ENCODE measurements at regions not wholly inside any gene's neighbourhood (a gene's known extent, or its start where the extent isn't known, plus 50 kb on each side); places are given as distances from the start of the nearest gene placed in this dataset.

GRCh38 chr5:84696651-84697050, 312.0 kb upstream of the EDIL3 start:
- H3K4me3 Mint-ChIP-seq (ENCODE audit: unreplicated experiment) = no peak overlapping the region
- peak; percentile 65 for DNase-seq (ENCODE audit: low read depth)
- no peaks in the 10 kb centered on the region for H3K79me2 ChIP-seq (ENCODE audit: insufficient read depth, low read length)

GRCh38 chr5:84695330-84695729, 310.6 kb upstream of the EDIL3 start:
- Mint-ChIP-seq H3K36me3 (ENCODE audit: low read depth, unreplicated experiment) (no peaks in the 10 kb centered on the region), H3K9me3 (ENCODE audit: unreplicated experiment) (peaks cover 3% of the 10 kb centered on the region), H3K4me1 (ENCODE audit: low read depth, unreplicated experiment) (peaks cover 2% of the 10 kb centered on the region), H3K27ac (ENCODE audit: unreplicated experiment) (no peak overlapping the region), H3K27me3 (ENCODE audit: low read depth, unreplicated experiment) (peaks cover 3% of the 10 kb centered on the region), H3K4me3 (ENCODE audit: unreplicated experiment) (no peak overlapping the region)
- Histone ChIP-seq H3K4me1 (ENCODE audit: insufficient read depth, low read length) (peaks cover 4% of the 10 kb centered on the region), H3K9ac (ENCODE audit: low read length) (no peak overlapping the region), H2AFZ (ENCODE audit: low read depth, low read length) (no peak overlapping the region), H4K20me1 (ENCODE audit: insufficient read depth, low read length) (no peaks in the 10 kb centered on the region), H3K4me3 (ENCODE audit: insufficient read depth, low read depth, low read length) (no peak overlapping the region), H3K36me3 (ENCODE audit: insufficient read depth, low read length) (no peaks in the 10 kb centered on the region), H3K9me3 (ENCODE audit: insufficient read depth, low read depth, low read length) (no peaks in the 10 kb centered on the region), H3K27ac (ENCODE audit: low read depth, low read length) (no peak overlapping the region), H3K79me2 (ENCODE audit: insufficient read depth, low read length) (no peaks in the 10 kb centered on the region), H3K27me3 (ENCODE audit: insufficient read depth, low read length) (no peaks in the 10 kb centered on the region), H3K4me2 (ENCODE audit: low read length) (no peak overlapping the region)
- FAIRE-seq = no peak
- TF ChIP-seq CTCF (IDR thresholded peaks at IDR 0.05; ENCODE audit: insufficient read depth, low read depth, low read length) = no peak
- no peak for TF ChIP-seq EZH2 (IDR thresholded peaks at IDR 0.05; ENCODE audit: insufficient read depth, low read length)
- DNase-seq (ENCODE audit: low read depth) = no peak

More at GRCh38 chr5:84696651-84697050, 312.0 kb upstream of the EDIL3 start:
- peaks cover 3% of the 10 kb centered on the region for H3K27me3 Mint-ChIP-seq (ENCODE audit: low read depth, unreplicated experiment)
- Histone ChIP-seq H3K36me3 (ENCODE audit: insufficient read depth, low read length) (no peaks in the 10 kb centered on the region), H3K27me3 (ENCODE audit: insufficient read depth, low read length) (no peaks in the 10 kb centered on the region), H3K4me2 (ENCODE audit: low read length) (no peak overlapping the region), H4K20me1 (ENCODE audit: insufficient read depth, low read length) (no peaks in the 10 kb centered on the region), H3K4me3 (ENCODE audit: insufficient read depth, low read depth, low read length) (no peak overlapping the region), H3K4me1 (ENCODE audit: insufficient read depth, low read length) (peaks cover 4% of the 10 kb centered on the region), H3K9ac (ENCODE audit: low read length) (no peak overlapping the region), H3K27ac (ENCODE audit: low read depth, low read length) (no peak overlapping the region), H3K9me3 (ENCODE audit: insufficient read depth, low read depth, low read length) (no peaks in the 10 kb centered on the region), H2AFZ (ENCODE audit: low read depth, low read length) (no peak overlapping the region)
- FAIRE-seq = no peak
- H3K9me3 Mint-ChIP-seq (ENCODE audit: unreplicated experiment) = peaks cover 3% of the 10 kb centered on the region
- no peak overlapping the region for H3K27ac Mint-ChIP-seq (ENCODE audit: unreplicated experiment)
- TF ChIP-seq CTCF (IDR thresholded peaks at IDR 0.05; ENCODE audit: insufficient read depth, low read depth, low read length) (no peak), EZH2 (IDR thresholded peaks at IDR 0.05; ENCODE audit: insufficient read depth, low read length) (no peak)
- no peaks in the 10 kb centered on the region for H3K36me3 Mint-ChIP-seq (ENCODE audit: low read depth, unreplicated experiment)
- peaks cover 2% of the 10 kb centered on the region for H3K4me1 Mint-ChIP-seq (ENCODE audit: low read depth, unreplicated experiment)

GRCh38 chr5:84693256-84693655, 308.6 kb upstream of the EDIL3 start:
- Histone ChIP-seq H2AFZ (ENCODE audit: low read depth, low read length) (no peak overlapping the region), H4K20me1 (ENCODE audit: insufficient read depth, low read length) (no peaks in the 10 kb centered on the region), H3K4me1 (ENCODE audit: insufficient read depth, low read length) (peaks cover 6% of the 10 kb centered on the region), H3K4me3 (ENCODE audit: insufficient read depth, low read depth, low read length) (no peak overlapping the region), H3K4me2 (ENCODE audit: low read length) (no peak overlapping the region), H3K27me3 (ENCODE audit: insufficient read depth, low read length) (no peaks in the 10 kb centered on the region), H3K9me3 (ENCODE audit: insufficient read depth, low read depth, low read length) (no peaks in the 10 kb centered on the region), H3K9ac (ENCODE audit: low read length) (no peak overlapping the region), H3K36me3 (ENCODE audit: insufficient read depth, low read length) (no peaks in the 10 kb centered on the region), H3K27ac (ENCODE audit: low read depth, low read length) (no peak overlapping the region), H3K79me2 (ENCODE audit: insufficient read depth, low read length) (no peaks in the 10 kb centered on the region)
- no peaks in the 10 kb centered on the region for H3K36me3 Mint-ChIP-seq (ENCODE audit: low read depth, unreplicated experiment)
- peaks cover 2% of the 10 kb centered on the region for H3K4me1 Mint-ChIP-seq (ENCODE audit: low read depth, unreplicated experiment)
- no peaks in the 10 kb centered on the region for H3K9me3 Mint-ChIP-seq (ENCODE audit: unreplicated experiment)
- DNase-seq (ENCODE audit: low read depth) (peak; percentile 78), FAIRE-seq (no peak)
- TF ChIP-seq EZH2 (IDR thresholded peaks at IDR 0.05; ENCODE audit: insufficient read depth, low read length) (no peak), CTCF (IDR thresholded peaks at IDR 0.05; ENCODE audit: insufficient read depth, low read depth, low read length) (no peak)
- H3K4me3 Mint-ChIP-seq (ENCODE audit: unreplicated experiment) = no peak overlapping the region
- no peaks in the 10 kb centered on the region for H3K27me3 Mint-ChIP-seq (ENCODE audit: low read depth, unreplicated experiment)
- no peak overlapping the region for H3K27ac Mint-ChIP-seq (ENCODE audit: unreplicated experiment)
